Ascending aorta (tissue), 2 donors: ENCODE measurements at regions not wholly inside any gene's neighbourhood (a gene's known extent, or its start where the extent isn't known, plus 50 kb on each side); places are given as distances from the start of the nearest gene placed in this dataset.

Experiments
- DNase-seq, 2 donors: peaks; one replicate each; pipeline ENCODE4 v3.0.0-alpha.2; 2019; ENCODE audit warnings: low spot score in 2 of 2
- H3K27ac ChIP-seq, 2 donors: fragments of 200-600 bp; sonication (generic); one replicate each; pipeline ENCODE4 v1.5.1; 2016 to 2017; ENCODE audit warnings: mild to moderate bottlenecking in 1 of 2
- H3K27me3 ChIP-seq: fragments of 200-600 bp; sonication (generic); one replicate; pipeline ENCODE4 v1.5.1; 2017
- H3K36me3 ChIP-seq, 2 donors: fragments of 200-600 bp; sonication (generic); one replicate each; pipeline ENCODE4 v1.5.1; 2016
- H3K4me1 ChIP-seq, 2 donors: fragments of 200-600 bp; sonication (generic); one replicate each; pipeline ENCODE4 v1.5.1; 2016 to 2017; ENCODE audit warnings: mild to moderate bottlenecking in 1 of 2
- H3K4me3 ChIP-seq, 2 donors: fragments of 200-600 bp; sonication (generic); one replicate each; pipeline ENCODE4 v1.5.1; 2016 to 2017; ENCODE audit warnings: mild to moderate bottlenecking in 1 of 2
- H3K9me3 ChIP-seq, 2 donors: fragments of 200-600 bp; sonication (generic); one replicate each; pipeline ENCODE4 v1.5.1; 2016
- CTCF ChIP-seq, 3 experiments: fragments of 200-600 bp in 2 of 3; fragments of 450-650 bp in 1 of 3; sonication (generic) in 2 of 3; IDR thresholded peaks; one replicate each; pipeline ENCODE4 v1.5.1; 2016 to 2019; ENCODE audit warnings: antibody characterized with exemption in 3 of 3, mild to moderate bottlenecking in 1 of 3, moderate library complexity in 1 of 3
- intact Hi-C: fragments of 100-400 bp; cut with DNase I; formaldehyde crosslinking; loops from one replicate; pipeline ENCODE4 v1.15.1; 2023

- no peaks in the 10 kb centered on the region for H3K27me3 ChIP-seq
- TF ChIP-seq CTCF (IDR thresholded peaks at IDR 0.05): no peak
- no peaks in the 10 kb centered on the region for H3K36me3 ChIP-seq
- no peaks in the 10 kb centered on the region for H3K9me3 ChIP-seq
- peak in 1 of 2 donors; percentile 63 for DNase-seq
- intact Hi-C loops: loop anchor here (5.0 kb wide), 3 partner anchors 91 to 191 kb away; no protein-coding TSS in a partner anchor
- H3K4me3 ChIP-seq: no peak overlapping the region
- peak overlapping the region; percentile 71 to 85 for H3K27ac ChIP-seq
- H3K4me1 ChIP-seq: peaks cover 10 to 26% of the 10 kb centered on the region in 2 donors
Observed at GRCh38 chr2:236641051-236641726, 71.6 kb downstream of the ACKR3 start.

- DNase-seq: peak; percentile 7 to 73
- intact Hi-C loops: loop anchor here (1.0 to 5.0 kb wide), 8 partner anchors 33 to 245 kb away; partner anchors contain the start of gene ACKR3
- H3K36me3 ChIP-seq: no peaks in the 10 kb centered on the region
- H3K4me1 ChIP-seq: peaks cover 10 to 31% of the 10 kb centered on the region in 2 donors
- no peaks in the 10 kb centered on the region for H3K27me3 ChIP-seq
- H3K4me3 ChIP-seq: peak overlapping the region in 1 of 2 donors; percentile 9
- no peaks in the 10 kb centered on the region for H3K9me3 ChIP-seq
- TF ChIP-seq CTCF (IDR thresholded peaks at IDR 0.05): no peak
- peak overlapping the region; percentile 71 to 85 for H3K27ac ChIP-seq
Observed at GRCh38 chr2:236642125-236642524, 72.5 kb downstream of the ACKR3 start.

- TF ChIP-seq CTCF (IDR thresholded peaks at IDR 0.05): no peak
- H3K36me3 ChIP-seq: no peaks in the 10 kb centered on the region
- intact Hi-C loops: loop anchor here (1.0 to 5.0 kb wide), 8 partner anchors 33 to 245 kb away; partner anchors contain the start of gene ACKR3
- H3K4me1 ChIP-seq: peaks cover 10 to 32% of the 10 kb centered on the region in 2 donors
- H3K27ac ChIP-seq: peak overlapping the region; percentile 79 to 85
- peak; percentile 93 to 99 for DNase-seq
- H3K9me3 ChIP-seq: no peaks in the 10 kb centered on the region
- H3K27me3 ChIP-seq: no peaks in the 10 kb centered on the region
- peak overlapping the region in 1 of 2 donors; percentile 28 for H3K4me3 ChIP-seq
Observed at GRCh38 chr2:236642584-236643291, 73.1 kb downstream of the ACKR3 start.

- no peaks in the 10 kb centered on the region for H3K36me3 ChIP-seq
- no peaks in the 10 kb centered on the region for H3K27me3 ChIP-seq
- intact Hi-C loops: loop anchor here (2.0 to 5.0 kb wide), 5 partner anchors 75 to 189 kb away; partner anchors contain the start of gene ACKR3
- no peaks in the 10 kb centered on the region for H3K9me3 ChIP-seq
- peak overlapping the region; percentile 79 to 85 for H3K27ac ChIP-seq
- H3K4me3 ChIP-seq: no peak overlapping the region
- peaks cover 10 to 32% of the 10 kb centered on the region in 2 donors for H3K4me1 ChIP-seq
- peak; percentile 5 to 49 for DNase-seq
- TF ChIP-seq CTCF (IDR thresholded peaks at IDR 0.05): no peak
Observed at GRCh38 chr2:236643480-236643879, 73.9 kb downstream of the ACKR3 start.

GRCh38 chr2:236644067-236644466, 74.4 kb downstream of the ACKR3 start:
- intact Hi-C loops: loop anchor here (5.0 kb wide), 3 partner anchors 88 to 188 kb away; no protein-coding TSS in a partner anchor
- H3K9me3 ChIP-seq: no peaks in the 10 kb centered on the region
- no peaks in the 10 kb centered on the region for H3K27me3 ChIP-seq
- H3K36me3 ChIP-seq: no peaks in the 10 kb centered on the region
- TF ChIP-seq CTCF (IDR thresholded peaks at IDR 0.05): no peak
- peaks cover 10 to 32% of the 10 kb centered on the region in 2 donors for H3K4me1 ChIP-seq
- DNase-seq: peak in 1 of 2 donors; percentile 52
- H3K4me3 ChIP-seq: no peak overlapping the region
- peak overlapping the region; percentile 79 to 85 for H3K27ac ChIP-seq
